AML-193 (cell line): ENCODE measurements at regions not wholly inside any gene's neighbourhood (a gene's known extent, or its start where the extent isn't known, plus 50 kb on each side); places are given as distances from the start of the nearest gene placed in this dataset.

Source experiments
- DNase-seq, 2 experiments: peaks; one replicate each; lab custom pipeline; 2025; lab: John Stamatoyannopoulos, UW

GRCh38 chr4:180913750-180914149 is 1329.5 kb upstream of the TENM3 start:
- no peak for DNase-seq

- no peak for DNase-seq
These were observed 1319.7 kb upstream of the TENM3 start for GRCh38 chr4:180923486-180923885.

GRCh38 chr4:180925805-180926204 is 1317.4 kb upstream of the TENM3 start:
- DNase-seq = no peak

GRCh38 chr4:180926277-180926676 is 1316.9 kb upstream of the TENM3 start:
- no peak for DNase-seq

- DNase-seq = no peak
These were observed 1310.7 kb upstream of the TENM3 start for GRCh38 chr4:180932370-180933001.

GRCh38 chr4:180937083-180937482 is 1306.1 kb upstream of the TENM3 start:
- no peak for DNase-seq

GRCh38 chr4:180940680-180941079 is 1302.5 kb upstream of the TENM3 start:
- no peak for DNase-seq

- no peak for DNase-seq
These were observed 1300.8 kb upstream of the TENM3 start for GRCh38 chr4:180942367-180942916.

- DNase-seq = no peak
These were observed 1297.0 kb upstream of the TENM3 start for GRCh38 chr4:180946188-180946587.

- no peak for DNase-seq
These were observed 1295.8 kb upstream of the TENM3 start for GRCh38 chr4:180947425-180947824.

GRCh38 chr4:180949424-180950213 is 1293.6 kb upstream of the TENM3 start:
- no peak for DNase-seq

GRCh38 chr4:180950377-180950776 is 1292.8 kb upstream of the TENM3 start:
- no peak for DNase-seq

GRCh38 chr4:180951312-180951711 is 1291.9 kb upstream of the TENM3 start:
- no peak for DNase-seq

GRCh38 chr4:180953572-180953971 is 1289.6 kb upstream of the TENM3 start:
- no peak for DNase-seq

- no peak for DNase-seq
These were observed 1282.3 kb upstream of the TENM3 start for GRCh38 chr4:180960743-180961401.

- no peak for DNase-seq
These were observed 1280.9 kb upstream of the TENM3 start for GRCh38 chr4:180962268-180962667.

GRCh38 chr4:180966312-180966711 is 1276.9 kb upstream of the TENM3 start:
- no peak for DNase-seq

GRCh38 chr4:180967936-180968335 is 1275.3 kb upstream of the TENM3 start:
- DNase-seq = no peak

GRCh38 chr4:180973894-180974293 is 1269.3 kb upstream of the TENM3 start:
- no peak for DNase-seq

- DNase-seq = no peak
These were observed 1252.3 kb upstream of the TENM3 start for GRCh38 chr4:180990931-180991330.

- no peak for DNase-seq
These were observed 1249.9 kb upstream of the TENM3 start for GRCh38 chr4:180993244-180993836.

GRCh38 chr4:180994722-180995121 is 1248.5 kb upstream of the TENM3 start:
- no peak for DNase-seq
